ENCODE measurements at regions not wholly inside any gene's neighbourhood (a gene's known extent, or its start where the extent isn't known, plus 50 kb on each side); places are given as distances from the start of the nearest gene placed in this dataset.

DNA sequence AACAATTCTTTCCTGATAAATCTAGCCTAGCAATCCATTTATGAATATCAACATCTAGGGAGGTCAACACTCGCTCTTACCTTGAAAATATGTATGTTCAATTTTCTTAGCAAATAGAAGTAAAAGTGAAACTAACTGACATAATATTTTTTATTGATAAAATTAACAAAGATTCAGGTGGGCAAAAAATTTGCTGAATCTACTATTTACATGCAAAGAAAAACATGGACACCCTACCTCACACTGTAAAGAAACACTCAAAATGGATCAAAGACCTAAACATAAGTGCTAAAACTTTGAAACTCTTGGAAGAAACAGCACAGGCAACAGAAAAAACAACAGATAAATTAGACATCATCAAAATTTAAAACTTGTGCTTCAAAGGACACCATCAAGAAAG is 151.6 kb upstream of the MYRIP start:
- TF ChIP-seq, protein P1, sequence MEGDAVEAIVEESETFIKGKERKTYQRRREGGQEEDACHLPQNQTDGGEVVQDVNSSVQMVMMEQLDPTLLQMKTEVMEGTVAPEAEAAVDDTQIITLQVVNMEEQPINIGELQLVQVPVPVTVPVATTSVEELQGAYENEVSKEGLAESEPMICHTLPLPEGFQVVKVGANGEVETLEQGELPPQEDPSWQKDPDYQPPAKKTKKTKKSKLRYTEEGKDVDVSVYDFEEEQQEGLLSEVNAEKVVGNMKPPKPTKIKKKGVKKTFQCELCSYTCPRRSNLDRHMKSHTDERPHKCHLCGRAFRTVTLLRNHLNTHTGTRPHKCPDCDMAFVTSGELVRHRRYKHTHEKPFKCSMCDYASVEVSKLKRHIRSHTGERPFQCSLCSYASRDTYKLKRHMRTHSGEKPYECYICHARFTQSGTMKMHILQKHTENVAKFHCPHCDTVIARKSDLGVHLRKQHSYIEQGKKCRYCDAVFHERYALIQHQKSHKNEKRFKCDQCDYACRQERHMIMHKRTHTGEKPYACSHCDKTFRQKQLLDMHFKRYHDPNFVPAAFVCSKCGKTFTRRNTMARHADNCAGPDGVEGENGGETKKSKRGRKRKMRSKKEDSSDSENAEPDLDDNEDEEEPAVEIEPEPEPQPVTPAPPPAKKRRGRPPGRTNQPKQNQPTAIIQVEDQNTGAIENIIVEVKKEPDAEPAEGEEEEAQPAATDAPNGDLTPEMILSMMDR (IDR thresholded peaks at IDR 0.05): no peak
- no peak for TF ChIP-seq EZH2 (IDR thresholded peaks at IDR 0.05; ENCODE audit: borderline replicate concordance, insufficient read depth, low read depth, low read length, poor library complexity, severe bottlenecking)
